Left lung (tissue), 4 donors: ENCODE measurements at regions not wholly inside any gene's neighbourhood (a gene's known extent, or its start where the extent isn't known, plus 50 kb on each side); places are given as distances from the start of the nearest gene placed in this dataset.

Source experiments
- ATAC-seq: fragments of 200-7000 bp; cut with Tn5 transposase; one replicate; pipeline ENCODE4 v1.9.1; 2020; ENCODE audit warnings: moderate library complexity
- DNase-seq, 4 donors: peaks; one replicate each; pipeline ENCODE4 v3.0.0-alpha.2; 2013 to 2020
- H3K27ac ChIP-seq, 2 donors: fragments of 200-600 bp; sonication (generic) in 1 of 2; one replicate each; pipeline versions ENCODE4 v1.5.0 to v1.8.0; 2020 to 2021
- H3K27me3 ChIP-seq, 2 donors: fragments of 200-600 bp; sonication (generic) in 1 of 2; one replicate each; pipeline versions ENCODE4 v1.5.0 to v1.8.0; 2020 to 2021
- H3K36me3 ChIP-seq, 2 donors: fragments of 200-600 bp; sonication (generic) in 1 of 2; one replicate each; pipeline versions ENCODE4 v1.5.0 to v1.8.0; 2020 to 2021
- H3K4me1 ChIP-seq, 2 donors: fragments of 200-600 bp; one replicate each; pipeline ENCODE4 v1.8.0; 2021
- H3K4me3 ChIP-seq, 2 donors: fragments of 200-600 bp; sonication (generic) in 1 of 2; one replicate each; pipeline versions ENCODE4 v1.5.0 to v1.8.0; 2020 to 2021; ENCODE audit warnings: mild to moderate bottlenecking in 1 of 2
- H3K9me3 ChIP-seq, 2 donors: fragments of 200-600 bp; sonication (generic) in 1 of 2; one replicate each; pipeline versions ENCODE4 v1.5.0 to v1.8.0; 2020 to 2021
- intact Hi-C, 2 donors: fragments of 100-400 bp; cut with DNase I; formaldehyde crosslinking; loops; one replicate each; pipeline versions ENCODE4 v1.11.2 to v1.14.2; 2022
- TF ChIP-seq, protein P1 (sequence below), 2 donors: fragments of 200-600 bp; sonication (generic) in 1 of 2; IDR thresholded peaks; one replicate each; pipeline versions ENCODE4 v1.5.0 to v1.8.0; 2021; ENCODE audit warnings: antibody characterized with exemption in 2 of 2
- donor health status: DM: no; HTN: yes; CAD: no.
- donor health status: DM: no; HTN: no; CAD: no.

- H3K4me3 ChIP-seq: no peak overlapping the region
- H3K4me1 ChIP-seq: no peaks in the 10 kb centered on the region
- TF ChIP-seq, protein P1, sequence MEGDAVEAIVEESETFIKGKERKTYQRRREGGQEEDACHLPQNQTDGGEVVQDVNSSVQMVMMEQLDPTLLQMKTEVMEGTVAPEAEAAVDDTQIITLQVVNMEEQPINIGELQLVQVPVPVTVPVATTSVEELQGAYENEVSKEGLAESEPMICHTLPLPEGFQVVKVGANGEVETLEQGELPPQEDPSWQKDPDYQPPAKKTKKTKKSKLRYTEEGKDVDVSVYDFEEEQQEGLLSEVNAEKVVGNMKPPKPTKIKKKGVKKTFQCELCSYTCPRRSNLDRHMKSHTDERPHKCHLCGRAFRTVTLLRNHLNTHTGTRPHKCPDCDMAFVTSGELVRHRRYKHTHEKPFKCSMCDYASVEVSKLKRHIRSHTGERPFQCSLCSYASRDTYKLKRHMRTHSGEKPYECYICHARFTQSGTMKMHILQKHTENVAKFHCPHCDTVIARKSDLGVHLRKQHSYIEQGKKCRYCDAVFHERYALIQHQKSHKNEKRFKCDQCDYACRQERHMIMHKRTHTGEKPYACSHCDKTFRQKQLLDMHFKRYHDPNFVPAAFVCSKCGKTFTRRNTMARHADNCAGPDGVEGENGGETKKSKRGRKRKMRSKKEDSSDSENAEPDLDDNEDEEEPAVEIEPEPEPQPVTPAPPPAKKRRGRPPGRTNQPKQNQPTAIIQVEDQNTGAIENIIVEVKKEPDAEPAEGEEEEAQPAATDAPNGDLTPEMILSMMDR (IDR thresholded peaks at IDR 0.05): no peak
- H3K36me3 ChIP-seq: no peaks in the 10 kb centered on the region
- H3K27ac ChIP-seq: no peak overlapping the region
- ATAC-seq: no peak
- DNase-seq: no peak
- H3K9me3 ChIP-seq: no peaks in the 10 kb centered on the region
- H3K27me3 ChIP-seq: no peaks in the 10 kb centered on the region
- intact Hi-C loops: no loop called here
These were observed 221.7 kb upstream of the ECI2 start for GRCh38 chr6:4356899-4357659.

GRCh38 chr6:4355241-4355640 lies 219.9 kb upstream of the ECI2 start:
- Histone ChIP-seq H3K4me3 (no peak overlapping the region), H3K36me3 (no peaks in the 10 kb centered on the region), H3K27me3 (no peaks in the 10 kb centered on the region), H3K27ac (no peak overlapping the region), H3K4me1 (peaks cover 0 to 4% of the 10 kb centered on the region in 2 donors), H3K9me3 (no peaks in the 10 kb centered on the region)
- intact Hi-C loops: no loop called here
- TF ChIP-seq, protein P1 (IDR thresholded peaks at IDR 0.05): no peak
- DNase-seq (no peak), ATAC-seq (peak; percentile 39)

GRCh38 chr6:4354181-4354580 lies 218.8 kb upstream of the ECI2 start:
- peaks cover 0 to 4% of the 10 kb centered on the region in 2 donors for H3K4me1 ChIP-seq
- H3K9me3 ChIP-seq: no peaks in the 10 kb centered on the region
- no peaks in the 10 kb centered on the region for H3K27me3 ChIP-seq
- H3K4me3 ChIP-seq: no peak overlapping the region
- DNase-seq (no peak), ATAC-seq (no peak)
- no peaks in the 10 kb centered on the region for H3K36me3 ChIP-seq
- intact Hi-C loops: no loop called here
- H3K27ac ChIP-seq: no peak overlapping the region
- TF ChIP-seq, protein P1 (IDR thresholded peaks at IDR 0.05): no peak

DNA sequence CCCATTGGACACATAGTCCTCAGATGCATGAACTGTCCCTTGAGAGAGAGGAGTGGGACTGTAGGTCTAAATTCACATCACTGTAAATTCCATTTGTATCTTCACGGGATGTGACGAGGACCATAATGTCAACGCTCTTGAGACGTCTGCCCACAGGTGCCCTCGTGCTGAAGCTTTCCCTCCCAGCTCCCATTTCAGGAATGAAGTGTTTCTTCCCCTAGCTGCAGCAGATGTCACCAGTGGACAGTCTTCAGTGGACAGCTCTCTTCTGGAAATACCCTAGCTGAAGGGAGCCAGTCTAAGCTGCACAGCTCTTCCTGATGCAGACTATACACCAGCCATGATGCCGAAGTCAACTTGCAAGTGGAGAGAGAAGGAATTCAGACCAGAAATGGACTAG lies 217.4 kb upstream of the ECI2 start:
- no peak for ATAC-seq
- Histone ChIP-seq H3K9me3 (no peaks in the 10 kb centered on the region), H3K4me1 (peaks cover 0 to 4% of the 10 kb centered on the region in 2 donors), H3K4me3 (no peak overlapping the region), H3K36me3 (no peaks in the 10 kb centered on the region), H3K27ac (no peak overlapping the region), H3K27me3 (no peaks in the 10 kb centered on the region)
- DNase-seq: no peak
- TF ChIP-seq, protein P1 (IDR thresholded peaks at IDR 0.05): no peak
- intact Hi-C loops: no loop called here

- Histone ChIP-seq H3K36me3 (no peaks in the 10 kb centered on the region), H3K9me3 (no peaks in the 10 kb centered on the region), H3K27me3 (no peaks in the 10 kb centered on the region), H3K27ac (peak overlapping the region; percentile 28 to 61), H3K4me3 (no peak overlapping the region), H3K4me1 (peaks cover 0 to 4% of the 10 kb centered on the region in 2 donors)
- no peak for ATAC-seq
- DNase-seq: no peak
- intact Hi-C loops: no loop called here
- TF ChIP-seq, protein P1 (IDR thresholded peaks at IDR 0.05): no peak
These were observed 216.9 kb upstream of the ECI2 start for GRCh38 chr6:4352322-4352669.
